Endothelial cell of umbilical vein (primary cell): ENCODE measurements at regions not wholly inside any gene's neighbourhood (a gene's known extent, or its start where the extent isn't known, plus 50 kb on each side); places are given as distances from the start of the nearest gene placed in this dataset.

Experiments
- CTCF ChIP-seq, 2 donors: IDR thresholded peaks; 1 replicate in 1 of 2; 2 replicates in 1 of 2; pipeline ENCODE4 v1.5.1; 2011; ENCODE audit warnings: low read length in 2 of 2, mild to moderate bottlenecking in 2 of 2, moderate library complexity in 2 of 2, control low read depth in 1 of 2, inconsistent platforms in 1 of 2, low read depth in 1 of 2; ENCODE audit not compliant: insufficient read depth in 1 of 2; ENCODE audit errors: extremely low read depth in 1 of 2
- EZH2 ChIP-seq: IDR thresholded peaks from 2 replicates; pipeline ENCODE4 v1.6.1; 2012; ENCODE audit warnings: borderline replicate concordance, low read depth, mild to moderate bottlenecking, moderate library complexity, low read length, inconsistent platforms; ENCODE audit not compliant: severe bottlenecking
- FOS ChIP-seq: IDR thresholded peaks from 2 replicates; pipeline ENCODE4 v1.6.1; 2011; ENCODE audit warnings: mild to moderate bottlenecking, low read length, moderate library complexity, borderline replicate concordance; ENCODE audit not compliant: insufficient read depth
- GATA2 ChIP-seq: IDR thresholded peaks from 2 replicates; pipeline ENCODE4 v1.7.0; 2011; ENCODE audit warnings: low read depth, mild to moderate bottlenecking, moderate library complexity, mixed read lengths, low read length; ENCODE audit not compliant: insufficient read length, insufficient read depth
- JUN ChIP-seq: IDR thresholded peaks from 2 replicates; pipeline ENCODE4 v1.6.1; 2011; ENCODE audit warnings: borderline replicate concordance, low read depth; ENCODE audit not compliant: insufficient read length, insufficient read depth
- MAX ChIP-seq: IDR thresholded peaks from 2 replicates; pipeline ENCODE4 v1.6.1; 2011; ENCODE audit not compliant: insufficient read depth, insufficient read length
- MYC ChIP-seq: IDR thresholded peaks from one replicate; pipeline ENCODE4 v1.6.1; 2011; ENCODE audit warnings: mild to moderate bottlenecking, low read depth, low read length
- POLR2A ChIP-seq: IDR thresholded peaks from 2 replicates; pipeline ENCODE4 v1.6.1; 2012; ENCODE audit warnings: low read depth, mild to moderate bottlenecking, control low read depth, low read length
- POLR2AphosphoS5 ChIP-seq: IDR thresholded peaks from 2 replicates; pipeline ENCODE4 v1.6.1; 2012; ENCODE audit warnings: low read depth, mild to moderate bottlenecking, control low read depth, low read length, moderate library complexity; ENCODE audit not compliant: insufficient read depth

- TF ChIP-seq CTCF (IDR thresholded peaks at IDR 0.05; ENCODE audit: extremely low read depth in 1 of 2, insufficient read depth in 1 of 2, low read depth in 1 of 2, low read length in 2 of 2) = no peak
- no peak for TF ChIP-seq EZH2
- no peak for TF ChIP-seq POLR2AphosphoS5
- TF ChIP-seq POLR2A = no peak
- no peak for TF ChIP-seq MAX
- no peak for TF ChIP-seq JUN
- TF ChIP-seq FOS = no peak
- TF ChIP-seq MYC = no peak
- no peak for TF ChIP-seq GATA2
Observed at GRCh38 chr6:14798996-14799588, 446.8 kb upstream of the JARID2 start.
